ENCODE measurements at regions not wholly inside any gene's neighbourhood (a gene's known extent, or its start where the extent isn't known, plus 50 kb on each side); places are given as distances from the start of the nearest gene placed in this dataset.
"Not testable (repeated sequence)": the region's sequence is repeated elsewhere in the genome, so short reads cannot be mapped to it uniquely, and the experiment has no call there.

GRCh38 chr22:21150863-21151262 is 105.1 kb downstream of the LRRC74B start:
- DNase-seq (ENCODE audit: low read depth): not testable (repeated sequence)

GRCh38 chr22:21187841-21188240 is 142.1 kb downstream of the LRRC74B start:
- DNase-seq (ENCODE audit: low read depth): not testable (repeated sequence)

GRCh38 chr22:21212054-21212453 is 166.3 kb downstream of the LRRC74B start:
- not testable (repeated sequence) for DNase-seq (ENCODE audit: low read depth)

- DNase-seq (ENCODE audit: low read depth): peak; percentile 50
Observed at GRCh38 chr22:21215973-21216731, 167.4 kb upstream of the RIMBP3B start.

- DNase-seq (ENCODE audit: low read depth): not testable (repeated sequence)
Observed at GRCh38 chr22:21224900-21225299, 158.7 kb upstream of the RIMBP3B start.

- not testable (repeated sequence) for DNase-seq (ENCODE audit: low read depth)
Observed at GRCh38 chr22:21226901-21227693, 156.5 kb upstream of the RIMBP3B start.

GRCh38 chr22:21251435-21251834 is 132.1 kb upstream of the RIMBP3B start:
- not testable (repeated sequence) for DNase-seq (ENCODE audit: low read depth)

- DNase-seq (ENCODE audit: low read depth): not testable (repeated sequence)
Observed at GRCh38 chr22:21282646-21283045, 100.9 kb upstream of the RIMBP3B start.

GRCh38 chr22:21293702-21294101 is 89.8 kb upstream of the RIMBP3B start:
- DNase-seq (ENCODE audit: low read depth): not testable (repeated sequence)

- not testable (repeated sequence) for DNase-seq (ENCODE audit: low read depth)
Observed at GRCh38 chr22:21327629-21328028, 55.9 kb upstream of the RIMBP3B start.
